Endothelial cell of hepatic sinusoid (primary cell): ENCODE measurements at regions not wholly inside any gene's neighbourhood (a gene's known extent, or its start where the extent isn't known, plus 50 kb on each side); places are given as distances from the start of the nearest gene placed in this dataset.

ENCODE experiments used
- in situ Hi-C: cut with HindIII; loops from 2 replicates; pipeline ENCODE4 v1.10.0; 2017; ENCODE audit warnings: low sequenced_read_pairs

DNA sequence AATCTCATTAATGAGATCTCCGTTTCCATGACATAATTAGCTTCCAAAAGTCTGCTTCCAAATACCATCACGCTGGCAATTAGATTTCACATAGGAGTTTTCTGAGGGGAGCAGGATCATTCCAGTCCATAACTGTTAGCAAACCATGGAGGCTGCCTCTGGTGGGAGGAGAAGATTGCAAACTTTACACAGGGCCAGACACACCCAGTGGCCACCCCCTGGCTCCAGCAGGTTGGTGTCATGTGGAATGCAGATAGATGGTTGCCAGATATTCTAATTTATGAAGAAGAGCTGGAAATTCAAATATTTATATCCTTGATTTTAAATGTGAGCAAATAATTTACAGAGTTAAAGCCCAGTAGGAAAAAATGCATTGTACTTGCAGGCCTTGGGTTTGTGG, 164.2 kb downstream of the ICE1 start:
- in situ Hi-C loops: no loop called here

DNA sequence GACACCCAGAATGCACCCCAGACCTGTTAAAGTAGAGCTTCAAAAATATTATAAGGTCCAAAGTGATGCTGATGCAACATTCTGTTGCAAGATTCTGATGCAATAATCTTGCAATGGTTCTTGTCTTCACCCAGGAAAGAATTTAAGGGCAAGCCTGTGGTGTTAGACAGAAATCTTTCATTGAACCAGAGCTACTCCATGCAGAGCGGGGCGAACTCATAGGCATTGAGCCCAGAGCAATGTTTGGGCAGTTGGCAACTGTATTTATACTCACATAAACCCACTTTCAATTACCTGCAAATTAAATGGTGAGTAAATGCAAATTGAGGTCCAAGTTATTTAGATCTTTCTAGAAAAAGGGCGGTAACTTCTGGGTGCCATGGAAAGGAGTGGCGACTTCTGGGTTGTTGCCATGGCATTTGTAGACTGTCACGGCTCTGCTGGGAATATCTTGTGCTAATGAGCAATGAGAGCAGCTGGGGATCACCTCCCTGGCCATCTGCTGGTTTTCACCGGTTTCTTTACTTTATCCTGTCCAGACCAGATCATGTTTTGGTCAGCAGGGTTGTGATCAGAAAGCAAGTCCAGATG, 163.4 kb downstream of the ICE1 start:
- in situ Hi-C loops: no loop called here

DNA sequence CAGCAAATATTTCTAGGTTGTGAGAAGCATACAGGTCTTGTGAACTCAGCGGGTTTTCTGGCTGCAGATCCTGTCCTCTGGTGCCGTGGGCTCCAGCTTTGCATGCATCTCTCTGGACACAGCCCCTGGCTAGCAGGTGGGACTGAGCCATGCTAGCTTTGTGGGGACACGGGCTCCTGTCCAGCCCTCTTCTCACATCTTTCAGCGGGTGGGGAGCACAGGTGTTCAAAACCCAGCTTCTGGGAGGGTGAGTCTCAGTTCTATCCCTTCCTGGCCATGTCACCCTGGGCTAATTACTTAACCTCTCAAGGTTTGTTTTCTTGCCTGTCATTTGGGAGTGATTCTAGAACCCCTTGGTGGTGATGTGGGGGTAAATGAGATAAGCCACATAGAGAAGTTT, 162.3 kb downstream of the ICE1 start:
- in situ Hi-C loops: no loop called here

DNA sequence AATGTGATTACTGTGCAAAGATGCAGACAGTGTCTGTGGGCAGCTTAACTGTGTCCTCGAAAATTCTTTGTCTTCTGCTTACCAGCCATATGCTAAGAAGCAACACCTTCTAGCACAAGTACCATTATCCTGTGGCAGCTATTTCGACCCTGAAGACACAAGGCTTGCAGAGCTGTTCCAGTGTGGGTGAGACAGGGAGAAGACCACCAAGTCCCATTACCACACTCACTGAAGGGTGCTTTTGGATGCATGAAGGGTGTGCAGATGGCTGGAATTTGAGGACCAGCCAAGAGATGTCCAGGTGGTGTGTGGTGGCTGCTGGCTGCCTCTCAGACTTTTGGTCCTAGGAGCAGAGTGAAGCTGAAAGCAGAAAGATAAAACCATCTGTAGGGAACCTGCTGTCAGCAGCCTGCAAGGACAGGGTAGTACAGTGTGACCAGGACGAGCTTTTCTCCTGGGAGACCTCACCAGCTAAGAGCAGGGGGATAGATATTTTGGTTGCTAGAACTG, 161.8 kb downstream of the ICE1 start:
- in situ Hi-C loops: no loop called here

DNA sequence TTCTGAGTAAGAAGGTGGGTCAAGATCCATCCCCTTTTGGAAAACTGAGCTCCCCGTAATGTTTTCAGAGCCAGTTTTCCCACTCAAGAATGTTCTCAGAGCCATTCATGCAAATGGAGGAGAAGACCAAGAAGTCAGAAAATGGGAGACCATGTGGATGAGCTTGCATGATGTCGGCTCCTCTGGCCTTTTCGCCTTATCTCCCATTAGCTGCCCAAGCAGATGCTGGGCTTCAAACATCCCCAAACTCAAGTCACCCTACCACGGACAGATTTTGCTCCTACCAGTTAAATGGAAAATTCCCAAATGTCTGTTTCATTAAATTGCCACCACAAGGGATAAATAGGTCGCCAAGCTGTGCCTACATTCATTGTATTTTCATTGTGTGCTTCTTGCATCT, 161.4 kb downstream of the ICE1 start:
- in situ Hi-C loops: no loop called here

DNA sequence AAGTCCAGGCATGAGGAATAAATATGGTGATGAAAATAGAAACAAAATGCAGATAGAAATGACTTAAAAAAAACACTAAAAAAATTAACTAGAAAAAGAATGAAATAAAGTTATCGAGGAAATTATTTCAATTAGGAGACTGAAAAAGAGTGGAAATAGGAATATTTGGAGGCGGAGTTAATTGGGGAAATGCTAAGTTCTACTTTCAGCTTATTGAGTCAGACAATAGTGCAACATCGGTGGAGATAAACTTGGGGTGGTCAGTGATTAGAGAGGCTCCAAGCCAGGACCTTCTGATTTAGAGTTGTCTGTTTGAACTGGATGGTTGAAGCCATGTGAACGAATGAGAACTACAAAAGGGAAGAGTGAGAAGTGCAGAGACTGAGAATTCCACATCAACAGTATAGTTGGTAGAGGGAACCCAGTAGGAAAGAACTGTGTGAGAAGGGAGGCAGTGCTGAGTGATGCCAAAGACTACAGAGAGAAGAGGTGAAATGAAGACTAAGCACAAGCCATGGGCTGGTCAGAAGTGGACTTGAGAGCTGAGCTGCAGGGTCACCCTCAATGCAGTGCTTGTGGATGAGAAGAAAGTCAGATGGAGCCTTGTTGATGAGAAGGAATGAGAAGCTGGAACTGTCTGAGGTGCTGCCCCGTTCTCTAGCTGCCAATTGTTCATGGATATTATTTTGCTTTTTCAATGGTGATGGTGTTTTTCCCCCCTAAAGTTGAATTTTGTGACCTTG, 160.7 kb downstream of the ICE1 start:
- in situ Hi-C loops: no loop called here

DNA sequence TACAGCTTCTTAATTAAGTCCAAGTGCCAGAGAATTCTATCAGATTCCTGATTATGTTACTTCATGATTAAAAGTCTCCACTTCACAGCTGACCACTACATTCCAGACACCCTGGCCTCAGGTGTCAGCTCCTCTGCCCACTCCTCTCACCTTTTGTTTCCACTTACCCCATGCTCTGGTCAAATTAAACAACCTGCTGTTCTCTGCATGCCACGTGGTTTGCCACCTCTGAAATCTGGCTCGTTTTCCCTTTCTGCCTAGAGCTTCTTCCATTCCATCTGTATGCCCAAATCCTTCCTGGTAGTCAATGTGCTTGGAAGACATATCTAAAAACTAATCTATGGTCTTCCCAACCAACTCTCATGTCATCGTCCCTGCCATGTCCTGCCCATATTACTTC, 158.6 kb downstream of the ICE1 start:
- in situ Hi-C loops: no loop called here

DNA sequence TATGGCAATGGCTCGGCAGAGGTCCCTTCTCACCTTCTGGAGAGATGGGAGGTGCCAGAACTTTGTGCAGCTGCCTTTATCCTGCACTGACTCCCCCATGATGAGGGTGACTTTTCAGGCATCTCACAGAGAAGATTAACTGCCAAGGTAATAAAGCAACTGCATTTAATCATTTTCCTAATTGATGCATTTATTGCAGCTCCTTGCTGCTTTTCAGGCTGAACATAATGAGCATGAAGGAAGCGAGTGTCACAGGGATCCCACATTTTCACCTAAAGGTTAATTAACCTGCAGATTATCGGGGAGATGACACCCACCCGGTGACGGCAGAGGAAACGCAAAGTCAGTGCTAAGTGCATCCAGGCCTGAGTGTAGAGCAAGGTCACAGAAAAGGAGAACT, 154.3 kb downstream of the ICE1 start:
- in situ Hi-C loops: no loop called here

DNA sequence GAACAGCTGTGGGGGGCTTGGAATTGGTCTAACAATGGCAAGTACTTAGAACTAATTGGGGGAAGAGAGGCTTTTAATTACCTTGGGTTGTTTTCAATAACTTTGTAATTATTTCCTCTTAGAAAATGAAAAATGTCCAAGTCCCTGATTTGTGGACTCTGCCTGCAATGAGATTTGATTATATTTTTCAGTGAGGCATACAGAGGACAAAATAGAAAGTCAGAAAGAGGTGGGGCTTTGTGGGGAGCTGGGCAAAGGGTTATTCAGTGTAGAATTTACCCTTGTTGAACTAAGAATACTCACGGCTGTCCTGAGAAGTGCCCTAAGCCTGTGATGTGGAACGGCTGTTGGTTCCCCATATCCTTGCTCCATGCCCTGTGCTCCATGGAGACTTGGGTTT, 153.0 kb downstream of the ICE1 start:
- in situ Hi-C loops: no loop called here

DNA sequence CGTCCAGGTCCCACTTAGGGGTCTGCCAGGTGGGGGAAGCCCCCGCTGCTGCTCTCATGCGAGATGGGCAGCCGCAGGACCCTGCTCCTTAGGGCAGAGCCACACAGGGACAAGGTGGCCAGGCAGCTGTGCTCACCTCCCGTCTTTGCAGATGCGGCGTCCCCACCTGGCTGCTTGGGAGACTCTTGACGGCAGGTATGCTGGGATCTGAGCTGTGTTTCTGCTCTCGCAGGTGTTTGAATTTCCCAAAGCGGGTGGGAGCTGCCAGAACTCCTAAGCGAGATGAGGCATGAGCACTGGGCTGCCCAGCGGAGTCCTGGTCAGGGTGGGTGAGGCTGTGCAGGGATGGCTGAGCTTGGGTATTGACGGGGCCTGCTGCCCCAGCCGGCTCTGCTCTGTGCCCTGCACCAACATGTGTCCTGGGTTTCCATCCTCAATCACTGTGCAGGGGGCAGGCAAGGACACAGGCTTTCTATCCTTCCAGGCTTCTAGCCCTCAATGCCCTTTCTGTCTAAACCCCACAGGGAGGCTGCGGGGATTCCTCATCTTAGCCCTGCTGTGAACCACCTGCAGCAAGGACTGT, 151.4 kb downstream of the ICE1 start:
- in situ Hi-C loops: no loop called here

DNA sequence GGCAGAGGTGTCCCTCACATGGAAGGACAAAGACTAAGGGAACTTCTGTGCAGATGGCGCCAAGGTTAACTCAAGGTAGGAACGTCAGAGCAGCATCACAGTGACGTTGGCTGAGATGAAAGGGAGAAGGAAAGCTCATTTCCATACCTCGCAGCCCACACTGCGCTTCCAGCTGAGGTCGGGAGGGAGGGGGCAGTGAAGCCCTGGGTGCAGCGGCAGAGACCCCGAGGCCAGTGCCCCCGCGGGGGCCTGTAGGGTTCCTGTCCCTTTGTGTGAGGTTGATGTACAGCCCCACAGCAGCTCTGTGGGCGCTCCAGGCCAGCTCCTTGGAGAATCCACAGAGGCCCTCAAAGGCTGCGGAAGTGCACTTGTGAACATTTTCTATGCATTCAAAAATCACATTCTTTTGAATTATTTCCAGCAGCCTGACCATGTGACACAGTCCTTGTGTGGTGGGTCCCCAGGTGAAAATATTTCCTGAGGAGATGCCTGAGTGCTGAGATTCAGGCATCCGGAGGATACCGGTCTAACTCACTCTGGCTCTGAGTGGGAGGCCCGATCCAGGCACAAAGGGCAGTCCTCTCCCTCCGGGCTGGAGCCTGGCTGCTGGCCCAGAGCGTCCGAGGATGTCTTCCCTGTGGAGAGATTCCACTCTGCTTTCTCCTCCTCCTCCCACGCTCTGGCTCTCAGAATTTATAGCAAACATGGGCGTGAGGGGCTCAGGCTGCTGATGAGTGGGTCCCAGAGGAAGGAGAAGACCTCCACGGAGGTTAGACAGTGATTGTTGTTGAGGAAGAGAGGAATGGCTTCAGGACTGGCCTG, 150.7 kb downstream of the ICE1 start:
- in situ Hi-C loops: no loop called here

DNA sequence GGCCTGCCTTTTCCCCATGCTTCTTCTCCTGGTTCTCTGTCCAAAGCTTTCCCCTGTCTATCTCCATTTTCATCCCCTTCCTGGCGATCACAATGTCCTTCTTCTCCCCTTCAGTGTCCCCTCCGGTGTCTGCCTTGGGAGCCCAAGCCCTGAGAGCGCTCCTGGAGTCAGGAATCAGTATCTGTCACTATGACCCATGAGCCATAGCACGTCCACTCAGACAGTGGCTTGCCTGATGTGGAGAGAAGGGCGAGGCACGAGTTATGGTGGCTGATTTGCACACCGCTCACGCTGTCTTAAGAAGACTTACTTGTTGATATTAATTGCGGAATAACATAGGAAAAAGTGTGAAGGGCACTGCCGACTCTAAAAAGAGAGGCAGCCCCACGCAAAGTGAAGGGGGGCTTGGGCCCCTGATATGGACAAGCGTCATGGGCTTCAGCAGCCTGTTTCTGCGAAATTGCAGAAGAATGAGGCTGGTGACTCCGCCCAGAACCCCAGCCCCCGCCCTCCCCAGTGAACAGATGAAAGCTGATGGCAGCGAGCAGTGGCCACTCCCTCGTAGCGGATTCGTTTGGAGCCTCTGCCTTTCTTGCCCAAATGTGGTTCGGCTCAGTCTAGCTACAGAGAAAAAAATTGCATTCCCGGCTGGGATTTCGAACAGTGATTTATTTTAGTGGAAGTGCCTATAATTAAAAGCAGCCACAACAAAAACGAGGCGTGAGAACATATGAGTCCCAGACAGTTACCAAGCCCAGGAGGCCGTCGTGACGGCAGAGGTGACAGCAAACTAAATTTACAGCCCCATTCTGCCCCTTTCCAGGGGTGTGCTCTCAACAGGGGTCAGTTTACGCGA, 149.8 kb downstream of the ICE1 start:
- in situ Hi-C loops: no loop called here

DNA sequence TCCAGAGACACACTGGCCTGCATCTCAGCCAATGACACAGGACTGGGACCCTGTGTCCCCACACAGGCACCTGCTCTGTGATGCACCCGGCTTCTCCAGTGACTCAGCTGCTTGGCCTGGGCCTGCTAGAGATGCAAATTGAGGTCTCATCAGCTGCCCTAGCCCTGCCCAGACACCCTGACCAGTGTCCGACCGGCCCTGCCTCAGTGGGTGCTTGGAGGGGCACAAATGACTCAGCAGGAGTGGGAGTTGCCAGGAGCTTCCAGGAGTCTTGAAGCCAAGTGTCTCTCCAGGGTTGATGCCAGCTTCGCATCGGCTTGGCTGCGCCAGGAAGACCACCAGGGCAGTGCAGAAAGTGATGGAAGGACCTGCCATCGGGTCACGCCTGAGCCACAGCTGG, 148.2 kb downstream of the ICE1 start:
- in situ Hi-C loops: no loop called here

DNA sequence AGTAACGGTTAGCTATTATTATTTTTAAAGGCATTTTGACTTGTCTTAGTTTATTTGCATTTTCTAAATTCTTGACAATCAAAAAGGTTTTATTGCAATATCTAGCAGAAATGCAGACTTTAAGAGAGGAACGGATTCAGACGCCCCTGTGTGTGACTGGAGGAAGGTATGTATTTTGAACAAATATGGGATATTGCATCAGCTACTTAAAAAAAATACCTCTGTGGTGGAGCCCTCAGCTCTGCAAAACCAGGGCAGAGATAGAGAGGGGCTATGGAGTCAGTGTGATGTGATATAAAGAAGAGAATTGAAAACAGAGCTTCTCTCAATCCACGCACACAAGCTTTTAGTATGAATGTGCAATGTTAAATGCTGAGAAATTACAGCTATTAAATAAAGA, 142.4 kb downstream of the ICE1 start:
- in situ Hi-C loops: no loop called here

DNA sequence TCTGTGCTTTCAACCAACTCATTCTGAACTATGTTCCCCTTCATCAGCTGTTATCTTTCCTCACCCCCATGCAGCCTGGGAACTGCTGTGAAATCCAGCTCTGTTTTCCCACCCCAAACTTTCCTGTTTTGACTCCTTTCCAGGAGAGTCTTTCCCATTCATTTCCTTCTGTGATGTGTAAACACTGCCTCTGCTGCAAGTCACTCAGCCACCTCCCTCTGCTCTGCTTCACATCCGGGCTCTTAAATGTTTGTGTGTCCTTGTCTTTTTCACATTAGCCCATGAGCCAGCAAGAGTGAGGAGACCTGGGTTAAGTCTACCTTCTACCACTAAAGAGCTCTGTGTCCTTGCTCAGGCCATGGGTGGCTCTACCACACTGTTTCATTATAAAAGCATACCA, 137.5 kb downstream of the ICE1 start:
- in situ Hi-C loops: no loop called here

DNA sequence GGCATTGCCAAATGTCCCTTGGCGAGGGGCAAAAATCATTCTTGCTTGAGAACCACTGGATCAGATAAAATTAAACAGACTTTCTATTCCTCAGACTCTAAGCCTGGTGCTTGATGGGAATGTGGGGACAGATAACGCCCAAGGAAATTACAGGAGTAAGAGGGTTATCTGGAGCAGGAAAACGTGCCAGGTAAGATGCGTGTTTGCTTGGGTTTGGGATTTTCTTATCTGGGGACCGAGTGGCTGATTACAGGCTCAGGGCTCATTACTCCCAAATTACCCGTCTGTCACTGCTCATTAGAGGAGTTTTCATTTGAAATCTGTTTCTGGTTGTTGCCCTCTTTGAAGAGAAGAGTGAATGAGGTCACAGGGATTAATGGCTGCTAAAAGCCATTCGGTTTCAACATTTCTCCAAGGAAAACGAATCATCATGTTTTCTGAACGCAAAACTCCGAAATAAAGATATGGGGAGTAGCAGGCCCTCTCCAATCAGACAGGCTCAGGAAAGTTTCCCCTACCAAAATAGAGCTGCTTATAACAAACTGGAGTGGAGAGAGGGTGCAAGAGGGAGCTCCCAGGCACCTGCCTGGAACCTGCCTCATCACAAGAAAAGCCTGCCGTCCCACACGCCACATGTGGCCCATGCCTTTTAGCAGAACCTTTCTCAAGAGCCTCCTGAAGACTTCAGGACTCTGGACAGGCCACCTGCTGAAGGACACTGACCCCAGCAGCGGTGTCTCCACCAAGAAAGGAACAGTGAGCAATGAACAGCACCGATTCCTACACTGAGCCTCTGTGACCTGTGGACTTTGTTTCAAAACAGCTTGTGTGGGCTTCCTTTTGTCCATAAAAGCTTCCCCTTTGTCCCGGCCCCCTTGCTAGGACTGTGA, 136.4 kb downstream of the ICE1 start:
- in situ Hi-C loops: no loop called here

DNA sequence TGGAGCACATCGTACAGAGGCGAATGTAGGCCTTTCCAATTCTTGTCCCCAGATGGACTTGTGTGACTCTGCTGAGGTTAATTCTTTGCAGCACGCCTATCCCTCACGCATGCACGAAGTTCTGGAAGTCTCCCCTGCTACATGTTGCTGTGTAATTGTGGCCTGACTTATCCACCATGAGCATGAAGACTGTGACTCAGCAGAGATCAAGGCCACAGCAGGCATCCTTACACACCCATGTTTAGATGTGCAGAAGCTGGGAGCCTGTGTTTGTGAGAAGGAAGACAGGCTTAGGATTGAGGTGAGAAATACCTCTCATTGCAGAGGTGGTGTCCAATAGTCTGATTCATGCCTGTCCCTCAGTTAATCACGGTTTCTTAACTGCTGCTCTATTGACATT, 135.6 kb downstream of the ICE1 start:
- in situ Hi-C loops: no loop called here

DNA sequence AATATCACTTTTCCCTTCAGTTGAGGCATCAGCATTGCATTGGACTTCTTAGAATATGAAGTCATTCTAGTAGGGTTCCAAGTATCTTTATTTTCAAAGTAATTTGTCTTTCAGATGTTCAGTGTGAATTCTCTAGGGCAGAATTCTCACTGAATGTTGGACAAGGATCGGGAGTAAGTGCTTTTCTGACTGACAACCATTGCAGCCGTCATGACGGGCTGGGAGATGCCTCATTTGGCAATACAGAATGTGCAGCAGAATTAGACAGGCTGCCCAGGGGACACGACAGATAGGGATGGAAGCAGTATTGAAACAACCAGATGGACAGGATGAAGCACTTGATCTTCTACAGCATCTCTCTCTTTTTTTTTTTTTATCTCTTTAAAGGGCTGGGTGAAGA, 129.0 kb downstream of the ICE1 start:
- in situ Hi-C loops: no loop called here

DNA sequence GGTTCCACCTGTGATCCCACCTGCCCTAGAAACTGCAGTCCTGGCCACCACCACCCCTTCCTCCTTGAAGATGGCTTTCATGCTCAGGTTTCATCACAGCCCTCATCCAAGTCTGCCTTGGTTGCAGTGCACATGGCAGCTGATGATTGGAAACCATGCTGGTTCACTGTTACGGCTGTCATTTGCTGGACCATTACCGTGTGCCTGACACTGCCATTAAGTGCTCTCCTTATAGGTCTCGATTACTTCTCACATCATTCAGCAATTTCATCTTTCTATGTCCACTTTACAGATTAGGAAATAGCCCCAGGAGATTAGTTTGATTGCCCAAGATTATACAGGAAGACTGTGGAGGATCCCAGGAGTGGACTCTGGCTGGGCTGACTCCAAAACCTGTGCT, 123.9 kb downstream of the ICE1 start:
- in situ Hi-C loops: no loop called here
